Fibroblast of pulmonary artery (primary cell): ENCODE measurements at regions not wholly inside any gene's neighbourhood (a gene's known extent, or its start where the extent isn't known, plus 50 kb on each side); places are given as distances from the start of the nearest gene placed in this dataset.

Source experiments
- DNase-seq: peaks from one replicate; pipeline ENCODE4 v3.0.0-alpha.2; 2010; ENCODE audit warnings: low read depth
- H3K4me3 ChIP-seq: replicated peaks from 2 replicates; pipeline ENCODE4 v1.5.1; 2011; ENCODE audit warnings: low read depth, mild to moderate bottlenecking, control low read depth, low read length, moderate library complexity
- CTCF ChIP-seq: IDR thresholded peaks from 2 replicates; pipeline ENCODE4 v1.5.1; 2011; ENCODE audit warnings: mild to moderate bottlenecking, control low read depth, low read length, inconsistent platforms; ENCODE audit errors: missing control alignments

GRCh38 chr3:69536306-69537020, 150.6 kb upstream of the FRMD4B start:
- no peak for DNase-seq
- H3K4me3 ChIP-seq: no peak overlapping the region
- no peak for TF ChIP-seq CTCF

- DNase-seq: no peak
- no peak overlapping the region for H3K4me3 ChIP-seq
- no peak for TF ChIP-seq CTCF
Measured at GRCh38 chr3:69535613-69536012, 149.7 kb upstream of the FRMD4B start.

- no peak for DNase-seq
- TF ChIP-seq CTCF: no peak
Measured at GRCh38 chr3:69532547-69533224, 146.8 kb upstream of the FRMD4B start.

GRCh38 chr3:69531576-69532546, 146.0 kb upstream of the FRMD4B start:
- H3K4me3 ChIP-seq: no peak overlapping the region
- TF ChIP-seq CTCF: no peak
- DNase-seq: no peak

More at GRCh38 chr3:69532547-69533224, 146.8 kb upstream of the FRMD4B start:
- H3K4me3 ChIP-seq: no peak overlapping the region

GRCh38 chr3:69530554-69530953, 144.7 kb upstream of the FRMD4B start:
- no peak for TF ChIP-seq CTCF
- H3K4me3 ChIP-seq: no peak overlapping the region
- no peak for DNase-seq

GRCh38 chr3:69527498-69527897, 141.6 kb upstream of the FRMD4B start:
- no peak for DNase-seq
- no peak overlapping the region for H3K4me3 ChIP-seq
- no peak for TF ChIP-seq CTCF
